WERI-Rb-1 (cell line): ENCODE measurements at regions not wholly inside any gene's neighbourhood (a gene's known extent, or its start where the extent isn't known, plus 50 kb on each side); places are given as distances from the start of the nearest gene placed in this dataset.

Source experiments
- DNase-seq: peaks from one replicate; pipeline ENCODE4 v3.0.0-alpha.2; 2020
- H3K27ac ChIP-seq: fragments of 250-450 bp; sonication (Bioruptor Pico); 2 replicates; pipeline ENCODE4 v1.5.1; 2020; ENCODE audit warnings: mild to moderate bottlenecking, moderate library complexity
- H3K27me3 ChIP-seq: fragments of 250-450 bp; sonication (Bioruptor Pico); 2 replicates; pipeline ENCODE4 v1.5.1; 2021; ENCODE audit warnings: mild to moderate bottlenecking, low read depth, moderate library complexity; ENCODE audit not compliant: insufficient read depth, severe bottlenecking
- H3K36me3 ChIP-seq: fragments of 250-450 bp; sonication (Bioruptor Pico); 2 replicates; pipeline ENCODE4 v1.5.1; 2020; ENCODE audit warnings: mild to moderate bottlenecking, moderate library complexity
- H3K4me3 ChIP-seq: 2 replicates; pipeline ENCODE4 v1.5.1; 2011; ENCODE audit warnings: low read depth, mild to moderate bottlenecking, control low read depth, low read length
- H3K9me3 ChIP-seq: fragments of 250-450 bp; sonication (Bioruptor Pico); 2 replicates; pipeline ENCODE4 v1.5.1; 2021; ENCODE audit warnings: mild to moderate bottlenecking, moderate library complexity; ENCODE audit not compliant: severe bottlenecking
- TF ChIP-seq, protein P1 (sequence below): IDR thresholded peaks from 2 replicates; pipeline ENCODE4 v1.5.1; 2011; ENCODE audit warnings: low read depth, mild to moderate bottlenecking, control low read depth, inconsistent platforms, low read length

GRCh38 chr11:81030186-81030585, 1589.4 kb upstream of the TENM4 start:
- no peak for DNase-seq
- Histone ChIP-seq H3K27ac (no peak overlapping the region), H3K9me3 (no peaks in the 10 kb centered on the region), H3K4me3 (no peak overlapping the region), H3K36me3 (no peaks in the 10 kb centered on the region), H3K27me3 (no peaks in the 10 kb centered on the region)
- TF ChIP-seq, protein P1, sequence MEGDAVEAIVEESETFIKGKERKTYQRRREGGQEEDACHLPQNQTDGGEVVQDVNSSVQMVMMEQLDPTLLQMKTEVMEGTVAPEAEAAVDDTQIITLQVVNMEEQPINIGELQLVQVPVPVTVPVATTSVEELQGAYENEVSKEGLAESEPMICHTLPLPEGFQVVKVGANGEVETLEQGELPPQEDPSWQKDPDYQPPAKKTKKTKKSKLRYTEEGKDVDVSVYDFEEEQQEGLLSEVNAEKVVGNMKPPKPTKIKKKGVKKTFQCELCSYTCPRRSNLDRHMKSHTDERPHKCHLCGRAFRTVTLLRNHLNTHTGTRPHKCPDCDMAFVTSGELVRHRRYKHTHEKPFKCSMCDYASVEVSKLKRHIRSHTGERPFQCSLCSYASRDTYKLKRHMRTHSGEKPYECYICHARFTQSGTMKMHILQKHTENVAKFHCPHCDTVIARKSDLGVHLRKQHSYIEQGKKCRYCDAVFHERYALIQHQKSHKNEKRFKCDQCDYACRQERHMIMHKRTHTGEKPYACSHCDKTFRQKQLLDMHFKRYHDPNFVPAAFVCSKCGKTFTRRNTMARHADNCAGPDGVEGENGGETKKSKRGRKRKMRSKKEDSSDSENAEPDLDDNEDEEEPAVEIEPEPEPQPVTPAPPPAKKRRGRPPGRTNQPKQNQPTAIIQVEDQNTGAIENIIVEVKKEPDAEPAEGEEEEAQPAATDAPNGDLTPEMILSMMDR = no peak

GRCh38 chr11:81026032-81026431, 1585.2 kb upstream of the TENM4 start:
- no peak for DNase-seq
- TF ChIP-seq, protein P1 = no peak
- Histone ChIP-seq H3K36me3 (no peaks in the 10 kb centered on the region), H3K27me3 (no peaks in the 10 kb centered on the region), H3K27ac (no peak overlapping the region), H3K9me3 (no peaks in the 10 kb centered on the region), H3K4me3 (no peak overlapping the region)

DNA sequence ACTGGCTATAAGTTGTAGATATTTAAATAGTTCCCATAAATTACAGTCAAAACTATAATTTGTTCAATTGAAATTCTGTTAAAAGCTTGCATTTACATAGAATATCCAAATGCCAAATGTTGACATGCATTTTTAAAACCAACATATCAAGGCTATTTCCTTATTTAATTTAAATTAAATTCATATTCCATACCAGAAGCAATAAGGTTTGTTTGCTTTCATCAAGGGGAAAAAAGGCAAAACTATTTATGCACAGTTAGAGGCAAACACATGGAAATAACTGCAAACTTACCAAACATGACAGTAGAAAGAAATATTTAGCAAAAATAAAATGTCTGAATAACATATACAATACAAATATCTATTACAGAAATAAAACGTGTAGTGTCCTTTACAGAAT, 1581.2 kb upstream of the TENM4 start:
- H3K4me3 ChIP-seq = no peak overlapping the region
- no peaks in the 10 kb centered on the region for H3K27me3 ChIP-seq
- no peaks in the 10 kb centered on the region for H3K9me3 ChIP-seq
- TF ChIP-seq, protein P1 = no peak
- H3K27ac ChIP-seq = no peak overlapping the region
- no peaks in the 10 kb centered on the region for H3K36me3 ChIP-seq
- DNase-seq = no peak

DNA sequence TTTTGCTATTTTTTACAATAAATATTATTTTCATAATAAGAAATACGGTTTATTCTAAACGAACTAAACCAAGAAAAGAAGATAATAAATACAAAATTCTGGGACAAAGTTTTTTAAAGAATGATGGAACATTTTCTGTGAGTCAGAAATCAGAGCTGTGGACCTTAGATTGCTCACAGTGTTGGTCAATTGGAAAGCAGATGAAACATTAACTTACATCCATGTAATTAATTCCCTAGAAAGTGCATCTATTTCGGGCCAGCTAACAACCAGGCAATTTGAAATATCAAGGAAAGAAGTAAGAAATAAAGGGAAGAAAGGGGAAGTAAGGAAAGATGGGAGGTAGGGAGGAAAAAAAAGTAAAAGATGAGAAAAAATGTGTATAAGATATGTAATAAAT, 1569.8 kb upstream of the TENM4 start:
- Histone ChIP-seq H3K36me3 (no peaks in the 10 kb centered on the region), H3K27ac (no peak overlapping the region), H3K27me3 (no peaks in the 10 kb centered on the region), H3K4me3 (no peak overlapping the region), H3K9me3 (no peaks in the 10 kb centered on the region)
- DNase-seq = no peak
- TF ChIP-seq, protein P1 = no peak

- Histone ChIP-seq H3K27me3 (no peaks in the 10 kb centered on the region), H3K9me3 (no peaks in the 10 kb centered on the region), H3K4me3 (no peak overlapping the region), H3K27ac (no peak overlapping the region), H3K36me3 (no peaks in the 10 kb centered on the region)
- no peak for DNase-seq
- TF ChIP-seq, protein P1 = no peak
These were observed 1566.2 kb upstream of the TENM4 start for GRCh38 chr11:81007046-81007445.

GRCh38 chr11:81005595-81005994, 1564.8 kb upstream of the TENM4 start:
- TF ChIP-seq, protein P1 = no peak
- Histone ChIP-seq H3K4me3 (no peak overlapping the region), H3K36me3 (no peaks in the 10 kb centered on the region), H3K27ac (no peak overlapping the region), H3K27me3 (no peaks in the 10 kb centered on the region), H3K9me3 (no peaks in the 10 kb centered on the region)
- no peak for DNase-seq
